GM12864 (cell line): ENCODE measurements at regions not wholly inside any gene's neighbourhood (a gene's known extent, or its start where the extent isn't known, plus 50 kb on each side); places are given as distances from the start of the nearest gene placed in this dataset.

ENCODE experiments used
- DNase-seq: peaks from one replicate; pipeline ENCODE4 v3.0.0-alpha.2; 2011; ENCODE audit warnings: low read depth
- H3K4me3 ChIP-seq: 2 replicates; pipeline ENCODE4 v1.5.1; 2011; ENCODE audit warnings: mild to moderate bottlenecking, low read depth, low read length, control low read depth
- CTCF ChIP-seq: IDR thresholded peaks from 2 replicates; pipeline ENCODE4 v1.5.1; 2011; ENCODE audit warnings: low read depth, mild to moderate bottlenecking, moderate library complexity, low read length, control low read depth, inconsistent platforms; ENCODE audit errors: missing control alignments

GRCh38 chr20:22866812-22867341, 168.2 kb upstream of the SSTR4 start:
- no peak for TF ChIP-seq CTCF
- H3K4me3 ChIP-seq = no peak overlapping the region
- DNase-seq = no peak

- no peak for TF ChIP-seq CTCF
- H3K4me3 ChIP-seq = no peak overlapping the region
- no peak for DNase-seq
These were observed 156.9 kb upstream of the SSTR4 start for GRCh38 chr20:22878166-22878565.

- DNase-seq = no peak
- no peak overlapping the region for H3K4me3 ChIP-seq
- no peak for TF ChIP-seq CTCF
These were observed 154.8 kb upstream of the SSTR4 start for GRCh38 chr20:22880277-22880676.

- TF ChIP-seq CTCF = no peak
- no peak overlapping the region for H3K4me3 ChIP-seq
These were observed 147.3 kb upstream of the SSTR4 start for GRCh38 chr20:22887796-22888195.

GRCh38 chr20:22890594-22891300, 144.4 kb upstream of the SSTR4 start:
- no peak for TF ChIP-seq CTCF
- no peak for DNase-seq
- no peak overlapping the region for H3K4me3 ChIP-seq

More at GRCh38 chr20:22887796-22888195, 147.3 kb upstream of the SSTR4 start:
- no peak for DNase-seq

- TF ChIP-seq CTCF = no peak
- no peak overlapping the region for H3K4me3 ChIP-seq
- no peak for DNase-seq
These were observed 133.9 kb upstream of the SSTR4 start for GRCh38 chr20:22901164-22901563.

GRCh38 chr20:22901921-22902320, 133.2 kb upstream of the SSTR4 start:
- H3K4me3 ChIP-seq = no peak overlapping the region
- DNase-seq = no peak

More at GRCh38 chr20:22901921-22902320, 133.2 kb upstream of the SSTR4 start:
- TF ChIP-seq CTCF = no peak
